ENCODE measurements at regions not wholly inside any gene's neighbourhood (a gene's known extent, or its start where the extent isn't known, plus 50 kb on each side); places are given as distances from the start of the nearest gene placed in this dataset.

GRCh38 chr9:100673249-100673648, 95.4 kb downstream of the CAVIN4 start:
- TF ChIP-seq ZNF83 (CRISPR knock-in tag; IDR thresholded peaks at IDR 0.05; ENCODE audit: borderline replicate concordance) (no peak), GABPA (IDR thresholded peaks at IDR 0.05; ENCODE audit: low read depth, low read length) (no peak), GABPA (CRISPR knock-in tag; IDR thresholded peaks at IDR 0.05; ENCODE audit: low read depth) (no peak)

All from HepG2 (cell line).